Uterus (tissue), 3 donors: ENCODE measurements at regions not wholly inside any gene's neighbourhood (a gene's known extent, or its start where the extent isn't known, plus 50 kb on each side); places are given as distances from the start of the nearest gene placed in this dataset.

Experiments used
- DNase-seq, 2 donors: peaks; one replicate each; pipeline ENCODE4 v3.0.0-alpha.2; 2019 to 2020
- H3K27ac ChIP-seq, 2 donors: fragments of 200-600 bp; sonication (generic); 1 replicate in 1 of 2; 2 replicates in 1 of 2; pipeline ENCODE4 v1.5.1; 2016 to 2018
- H3K27me3 ChIP-seq, 2 donors: fragments of 200-600 bp; sonication (generic); one replicate each; pipeline ENCODE4 v1.5.1; 2018 to 2019; ENCODE audit warnings: control low read depth in 1 of 2
- H3K36me3 ChIP-seq, 2 donors: fragments of 200-600 bp; sonication (generic); one replicate each; pipeline ENCODE4 v1.5.1; 2019; ENCODE audit warnings: control low read depth in 1 of 2
- H3K4me1 ChIP-seq, 2 donors: fragments of 200-600 bp; sonication (generic); one replicate each; pipeline ENCODE4 v1.5.1; 2018 to 2019; ENCODE audit warnings: control low read depth in 1 of 2
- H3K4me3 ChIP-seq, 2 donors: fragments of 200-600 bp; sonication (generic); 1 replicate in 1 of 2; 2 replicates in 1 of 2; pipeline ENCODE4 v1.5.1; 2018 to 2019; ENCODE audit warnings: mild to moderate bottlenecking in 1 of 2
- H3K9me3 ChIP-seq, 2 donors: fragments of 200-600 bp; sonication (generic); one replicate each; pipeline ENCODE4 v1.5.1; 2019; ENCODE audit warnings: control low read depth in 1 of 2
- POLR2A ChIP-seq, 2 donors: fragments of 450-650 bp; IDR thresholded peaks; one replicate each; pipeline ENCODE4 v1.6.1; 2016; ENCODE audit warnings: antibody characterized with exemption in 2 of 2, mild to moderate bottlenecking in 1 of 2, moderate library complexity in 1 of 2
- intact Hi-C: fragments of 100-400 bp; cut with DNase I; formaldehyde crosslinking; loops from one replicate; pipeline ENCODE4 v1.15.1; 2023; ENCODE audit warnings: low total_unique reads
- TF ChIP-seq, protein P1 (sequence below), 4 experiments: fragments of 200-600 bp in 2 of 4; fragments of 450-650 bp in 2 of 4; sonication (generic) in 2 of 4; IDR thresholded peaks; one replicate each; pipeline ENCODE4 v1.5.1; 2016 to 2019; ENCODE audit warnings: antibody characterized with exemption in 4 of 4, mild to moderate bottlenecking in 2 of 4, moderate library complexity in 1 of 4
- donor health status: DM: yes; HTN: yes; CAD: no.

DNA sequence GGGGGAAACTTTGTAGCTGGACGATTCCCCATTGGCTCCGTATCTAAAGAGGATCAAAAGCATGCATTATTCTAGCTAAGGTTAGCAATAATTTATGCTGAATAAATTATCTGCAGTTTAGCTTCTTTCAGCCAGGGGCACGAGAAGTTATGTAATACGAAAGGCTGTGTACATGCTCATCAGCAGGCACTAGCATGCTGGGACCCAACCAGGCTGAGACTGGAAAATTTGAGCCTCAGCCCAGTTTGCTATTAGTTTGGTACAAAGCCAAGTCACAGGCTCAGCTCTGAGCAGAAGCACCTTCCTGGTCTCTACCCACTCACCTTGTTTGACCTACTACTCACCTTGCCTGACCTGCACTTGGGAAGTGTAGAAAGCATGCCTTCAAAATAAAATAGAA, 328.1 kb upstream of the ARID1B start:
- no peak for TF ChIP-seq POLR2A (IDR thresholded peaks at IDR 0.05)
- TF ChIP-seq, protein P1, sequence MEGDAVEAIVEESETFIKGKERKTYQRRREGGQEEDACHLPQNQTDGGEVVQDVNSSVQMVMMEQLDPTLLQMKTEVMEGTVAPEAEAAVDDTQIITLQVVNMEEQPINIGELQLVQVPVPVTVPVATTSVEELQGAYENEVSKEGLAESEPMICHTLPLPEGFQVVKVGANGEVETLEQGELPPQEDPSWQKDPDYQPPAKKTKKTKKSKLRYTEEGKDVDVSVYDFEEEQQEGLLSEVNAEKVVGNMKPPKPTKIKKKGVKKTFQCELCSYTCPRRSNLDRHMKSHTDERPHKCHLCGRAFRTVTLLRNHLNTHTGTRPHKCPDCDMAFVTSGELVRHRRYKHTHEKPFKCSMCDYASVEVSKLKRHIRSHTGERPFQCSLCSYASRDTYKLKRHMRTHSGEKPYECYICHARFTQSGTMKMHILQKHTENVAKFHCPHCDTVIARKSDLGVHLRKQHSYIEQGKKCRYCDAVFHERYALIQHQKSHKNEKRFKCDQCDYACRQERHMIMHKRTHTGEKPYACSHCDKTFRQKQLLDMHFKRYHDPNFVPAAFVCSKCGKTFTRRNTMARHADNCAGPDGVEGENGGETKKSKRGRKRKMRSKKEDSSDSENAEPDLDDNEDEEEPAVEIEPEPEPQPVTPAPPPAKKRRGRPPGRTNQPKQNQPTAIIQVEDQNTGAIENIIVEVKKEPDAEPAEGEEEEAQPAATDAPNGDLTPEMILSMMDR (IDR thresholded peaks at IDR 0.05), result no peak
- intact Hi-C loops, result no loop called here
- Histone ChIP-seq H3K4me3 (no peak overlapping the region), H3K36me3 (no peaks in the 10 kb centered on the region), H3K27me3 (no peaks in the 10 kb centered on the region), H3K9me3 (no peaks in the 10 kb centered on the region), H3K4me1 (no peaks in the 10 kb centered on the region), H3K27ac (no peak overlapping the region)
- DNase-seq, result no peak

DNA sequence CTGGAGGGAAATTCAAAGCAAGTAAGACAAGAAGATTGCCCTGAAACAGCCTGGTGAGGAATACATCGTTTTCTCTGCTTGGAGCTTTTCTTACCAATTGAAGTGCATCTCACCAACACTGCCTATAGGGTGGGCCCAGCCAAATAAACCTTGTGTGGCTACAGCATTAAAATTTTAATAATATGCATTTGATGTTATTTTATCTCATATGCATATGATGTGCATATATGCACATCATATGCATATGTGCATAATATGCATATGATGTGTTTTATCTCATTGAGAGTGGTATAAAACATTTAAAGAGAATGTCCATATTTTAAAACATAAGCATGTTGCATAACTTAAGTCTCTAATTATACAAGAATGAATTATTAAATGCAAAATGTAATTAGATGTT, 328.6 kb upstream of the ARID1B start:
- H3K4me3 ChIP-seq, result no peak overlapping the region
- H3K27ac ChIP-seq, result no peak overlapping the region
- no peaks in the 10 kb centered on the region for H3K27me3 ChIP-seq
- no peak for TF ChIP-seq POLR2A (IDR thresholded peaks at IDR 0.05)
- TF ChIP-seq, protein P1 (IDR thresholded peaks at IDR 0.05), result no peak
- no peaks in the 10 kb centered on the region for H3K9me3 ChIP-seq
- H3K36me3 ChIP-seq, result no peaks in the 10 kb centered on the region
- DNase-seq, result no peak
- no peaks in the 10 kb centered on the region for H3K4me1 ChIP-seq
- intact Hi-C loops, result no loop called here

DNA sequence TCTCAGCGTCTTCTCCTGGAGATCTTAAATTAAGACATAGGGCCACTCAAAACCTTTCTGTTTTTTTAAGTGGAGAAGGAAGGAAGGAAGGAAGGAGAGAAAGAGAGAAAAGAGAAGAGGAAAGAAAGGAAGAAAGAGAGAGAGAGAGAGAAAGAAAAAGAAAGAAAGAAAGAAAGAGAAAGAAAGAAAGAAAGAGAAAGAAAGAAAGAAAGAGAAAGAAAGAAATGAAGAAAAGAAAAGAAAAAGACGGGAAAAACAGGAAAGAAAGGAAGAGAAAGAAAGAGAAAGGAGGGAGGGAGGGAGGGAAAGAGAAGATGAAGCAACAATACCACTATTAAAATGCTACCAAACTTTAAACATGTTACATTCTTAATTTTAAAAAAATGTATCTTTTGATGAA, 336.5 kb upstream of the ARID1B start:
- DNase-seq, result no peak
- intact Hi-C loops, result no loop called here
- TF ChIP-seq, protein P1 (IDR thresholded peaks at IDR 0.05), result no peak
- no peak for TF ChIP-seq POLR2A (IDR thresholded peaks at IDR 0.05)

DNA sequence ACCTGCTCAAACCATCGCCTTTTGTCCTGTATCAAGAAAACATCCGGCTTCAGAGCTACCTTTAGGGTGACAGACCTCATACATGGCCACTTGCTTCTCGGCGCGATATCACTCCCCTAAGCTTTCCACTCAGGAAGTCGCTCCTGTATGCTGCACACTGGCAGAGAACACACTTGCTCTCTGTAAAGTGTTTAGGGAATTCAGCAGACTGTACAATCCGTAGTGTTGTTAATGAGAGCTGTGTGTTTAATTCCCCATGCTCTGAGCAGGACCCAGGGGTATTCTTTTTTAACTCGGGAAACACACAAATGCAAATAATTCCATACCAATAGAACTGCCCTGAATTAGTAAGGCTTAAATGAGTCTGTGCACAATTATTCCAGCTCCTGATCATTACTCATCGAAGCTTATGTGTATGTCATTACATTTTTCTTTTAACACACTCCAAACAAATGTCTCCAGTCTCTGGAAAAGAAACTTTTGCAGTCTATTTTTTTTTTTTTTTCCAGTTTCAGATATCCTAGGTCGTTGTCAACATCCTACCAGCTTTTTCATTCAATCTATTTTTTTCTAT, 338.7 kb upstream of the ARID1B start:
- DNase-seq, result no peak
- Histone ChIP-seq H3K4me3 (no peak overlapping the region), H3K27me3 (no peaks in the 10 kb centered on the region), H3K27ac (no peak overlapping the region), H3K36me3 (no peaks in the 10 kb centered on the region), H3K9me3 (no peaks in the 10 kb centered on the region), H3K4me1 (no peaks in the 10 kb centered on the region)
- intact Hi-C loops, result no loop called here
- TF ChIP-seq, protein P1 (IDR thresholded peaks at IDR 0.05), result no peak
- TF ChIP-seq POLR2A (IDR thresholded peaks at IDR 0.05), result no peak

More for the DNA sequence above, 336.5 kb upstream of the ARID1B start:
- no peaks in the 10 kb centered on the region for H3K4me1 ChIP-seq
- no peak overlapping the region for H3K27ac ChIP-seq
- no peaks in the 10 kb centered on the region for H3K36me3 ChIP-seq
- no peak overlapping the region for H3K4me3 ChIP-seq
- no peaks in the 10 kb centered on the region for H3K9me3 ChIP-seq
- no peaks in the 10 kb centered on the region for H3K27me3 ChIP-seq

DNA sequence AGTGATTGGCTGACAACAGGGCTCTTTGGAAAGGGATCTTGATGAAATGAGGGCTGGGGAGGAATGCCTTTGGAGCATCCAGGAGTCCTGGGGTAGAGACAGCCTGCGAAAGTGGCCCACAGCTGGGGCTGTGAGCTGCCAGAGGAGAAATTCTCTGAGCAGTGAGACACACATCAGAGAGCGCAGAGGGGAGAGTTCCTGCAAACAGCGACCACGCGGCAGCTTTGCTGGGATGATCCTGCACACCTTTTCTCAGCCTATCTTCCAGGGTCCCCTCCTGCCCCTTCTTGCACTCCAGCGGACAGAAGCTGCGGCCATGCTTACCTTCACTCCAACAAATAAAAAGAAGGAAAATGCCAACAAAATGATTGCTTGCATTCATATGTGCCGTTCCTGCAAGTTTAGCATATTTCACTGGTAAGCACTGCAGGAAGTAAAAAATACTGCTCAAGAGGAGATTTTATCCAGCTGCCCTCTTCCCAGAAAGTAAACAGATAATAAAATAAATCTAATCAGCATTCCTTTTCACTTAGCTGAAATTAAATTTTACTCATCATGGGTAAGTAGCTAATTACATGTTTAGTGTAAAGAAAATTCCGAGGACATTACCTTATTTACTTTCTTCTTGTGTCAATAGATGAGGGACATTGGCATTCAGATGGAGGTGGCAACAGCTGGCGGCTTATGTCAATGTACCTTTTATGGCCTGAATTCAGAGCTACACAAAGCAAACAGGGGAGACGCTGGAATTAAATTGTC, 339.9 kb upstream of the ARID1B start:
- DNase-seq, result no peak
- no peak overlapping the region for H3K4me3 ChIP-seq
- TF ChIP-seq POLR2A (IDR thresholded peaks at IDR 0.05), result no peak
- TF ChIP-seq, protein P1 (IDR thresholded peaks at IDR 0.05), result no peak

More for the DNA sequence above, 339.9 kb upstream of the ARID1B start:
- H3K4me1 ChIP-seq, result no peaks in the 10 kb centered on the region
- no peaks in the 10 kb centered on the region for H3K36me3 ChIP-seq
- H3K27me3 ChIP-seq, result no peaks in the 10 kb centered on the region
- H3K27ac ChIP-seq, result no peak overlapping the region
- no peaks in the 10 kb centered on the region for H3K9me3 ChIP-seq
- intact Hi-C loops, result no loop called here
